Activated B cell treated with CpG ODN at 0.5 μM for 24 hours (primary cell): ENCODE measurements at regions not wholly inside any gene's neighbourhood (a gene's known extent, or its start where the extent isn't known, plus 50 kb on each side); places are given as distances from the start of the nearest gene placed in this dataset.

ENCODE experiments used
- ATAC-seq: fragments of 200-7000 bp; cut with Tn5 transposase; one replicate; pipeline ENCODE4 v1.10.0; 2021; ENCODE audit warnings: low read depth, mild to moderate bottlenecking, moderate library complexity
- CTCF ChIA-PET: fragments of 350-600 bp; sonication (Branson Sonifier 250); formaldehyde crosslinking; loops from one replicate; lab custom pipeline; 2021; ENCODE audit warnings: antibody characterized with exemption; lab: Charles Lee
- POLR2A ChIA-PET: fragments of 350-600 bp; sonication (Branson Sonifier 250); formaldehyde crosslinking; loops from one replicate; lab custom pipeline; 2021; ENCODE audit warnings: antibody characterized with exemption; lab: Charles Lee
- DNase-seq: peaks from one replicate; pipeline ENCODE4 v3.0.0; 2022
- H3K27ac Mint-ChIP-seq: one replicate; pipeline ENCODE4 v1.8.0; 2020; ENCODE audit warnings: mixed read lengths
- H3K27me3 Mint-ChIP-seq: one replicate; pipeline ENCODE4 v1.8.0; 2021; ENCODE audit warnings: mixed read lengths
- H3K36me3 Mint-ChIP-seq: one replicate; pipeline ENCODE4 v1.8.0; 2021; ENCODE audit warnings: low read depth, mixed read lengths
- H3K4me1 Mint-ChIP-seq: one replicate; pipeline ENCODE4 v1.8.0; 2021; ENCODE audit warnings: mixed read lengths
- H3K4me3 Mint-ChIP-seq: one replicate; pipeline ENCODE4 v1.8.0; 2020; ENCODE audit warnings: mild to moderate bottlenecking, mixed read lengths
- H3K9me3 Mint-ChIP-seq: one replicate; pipeline ENCODE4 v1.8.0; 2020; ENCODE audit warnings: mixed read lengths
- CTCF ChIP-seq: fragments of 200-600 bp; IDR thresholded peaks from one replicate; pipeline ENCODE4 v1.8.0; 2022; ENCODE audit warnings: antibody characterized with exemption, mild to moderate bottlenecking
- intact Hi-C: fragments of 100-400 bp; cut with micrococcal nuclease; formaldehyde crosslinking; loops from one replicate; pipeline ENCODE4 v1.15.1; 2024

GRCh38 chr12:18794000-18794399, 56.1 kb downstream of the CAPZA3 start:
- ChIA-PET POLR2A (no interaction called here), CTCF (no interaction called here)
- H3K9me3 Mint-ChIP-seq, result peaks cover 5% of the 10 kb centered on the region
- no peaks in the 10 kb centered on the region for H3K27me3 Mint-ChIP-seq
- H3K4me1 Mint-ChIP-seq, result no peaks in the 10 kb centered on the region
- intact Hi-C loops, result no loop called here
- no peak overlapping the region for H3K27ac Mint-ChIP-seq
- no peak overlapping the region for H3K4me3 Mint-ChIP-seq
- H3K36me3 Mint-ChIP-seq, result no peaks in the 10 kb centered on the region
- DNase-seq (no peak), ATAC-seq (no peak)
- no peak for TF ChIP-seq CTCF

GRCh38 chr12:18797604-18798003, 59.7 kb downstream of the CAPZA3 start:
- ATAC-seq (no peak), DNase-seq (no peak)
- no peaks in the 10 kb centered on the region for H3K27me3 Mint-ChIP-seq
- no peak for TF ChIP-seq CTCF
- intact Hi-C loops, result no loop called here
- H3K27ac Mint-ChIP-seq, result no peak overlapping the region
- H3K4me3 Mint-ChIP-seq, result no peak overlapping the region
- H3K9me3 Mint-ChIP-seq, result peaks cover 2% of the 10 kb centered on the region
- H3K4me1 Mint-ChIP-seq, result no peaks in the 10 kb centered on the region
- H3K36me3 Mint-ChIP-seq, result no peaks in the 10 kb centered on the region
- ChIA-PET CTCF (no interaction called here), POLR2A (no interaction called here)

- no peak overlapping the region for H3K27ac Mint-ChIP-seq
- H3K36me3 Mint-ChIP-seq, result no peaks in the 10 kb centered on the region
- H3K9me3 Mint-ChIP-seq, result peaks cover 2% of the 10 kb centered on the region
- ATAC-seq (no peak), DNase-seq (no peak)
- no peak for TF ChIP-seq CTCF
- no peaks in the 10 kb centered on the region for H3K4me1 Mint-ChIP-seq
- CTCF ChIA-PET, result no interaction called here
- no peak overlapping the region for H3K4me3 Mint-ChIP-seq
- H3K27me3 Mint-ChIP-seq, result no peaks in the 10 kb centered on the region
- intact Hi-C loops, result no loop called here
- POLR2A ChIA-PET, result no interaction called here
These were observed 60.8 kb downstream of the CAPZA3 start for GRCh38 chr12:18798535-18799361.

GRCh38 chr12:18799561-18799960, 61.6 kb downstream of the CAPZA3 start:
- intact Hi-C loops, result no loop called here
- CTCF ChIA-PET, result no interaction called here
- no peak for ATAC-seq
- POLR2A ChIA-PET, result no interaction called here
- Mint-ChIP-seq H3K9me3 (peaks cover 2% of the 10 kb centered on the region), H3K27me3 (no peaks in the 10 kb centered on the region), H3K36me3 (no peaks in the 10 kb centered on the region), H3K27ac (no peak overlapping the region), H3K4me1 (no peaks in the 10 kb centered on the region), H3K4me3 (no peak overlapping the region)
- DNase-seq, result no peak
- TF ChIP-seq CTCF, result no peak

- CTCF ChIA-PET, result no interaction called here
- Mint-ChIP-seq H3K27me3 (no peaks in the 10 kb centered on the region), H3K9me3 (peaks cover 3% of the 10 kb centered on the region), H3K27ac (no peak overlapping the region), H3K4me3 (no peak overlapping the region), H3K4me1 (no peaks in the 10 kb centered on the region), H3K36me3 (no peaks in the 10 kb centered on the region)
- no peak for ATAC-seq
- no peak for TF ChIP-seq CTCF
- intact Hi-C loops, result no loop called here
- no peak for DNase-seq
- POLR2A ChIA-PET, result no interaction called here
These were observed 67.8 kb downstream of the CAPZA3 start for GRCh38 chr12:18805516-18806248.
